HS-5 (cell line): ENCODE measurements at regions not wholly inside any gene's neighbourhood (a gene's known extent, or its start where the extent isn't known, plus 50 kb on each side); places are given as distances from the start of the nearest gene placed in this dataset.

ENCODE experiments used
- DNase-seq: peaks from one replicate; pipeline ENCODE4 v3.0.0-alpha.2; 2012; ENCODE audit warnings: low read depth

- no peak for DNase-seq
Measured at GRCh38 chr3:170730071-170730812, 139.8 kb downstream of the RPL22L1 start.

GRCh38 chr3:170728181-170728580 lies 141.8 kb downstream of the RPL22L1 start:
- DNase-seq, result no peak

- no peak for DNase-seq
Measured at GRCh38 chr3:170727754-170728153, 141.9 kb upstream of the SLC7A14 start.

- DNase-seq, result peak; percentile 87
Measured at GRCh38 chr3:170726976-170727661, 141.2 kb upstream of the SLC7A14 start.

GRCh38 chr3:170725285-170725731 lies 139.4 kb upstream of the SLC7A14 start:
- DNase-seq, result no peak

GRCh38 chr3:170724599-170725280 lies 138.9 kb upstream of the SLC7A14 start:
- peak; percentile 98 for DNase-seq

GRCh38 chr3:170723241-170723640 lies 137.4 kb upstream of the SLC7A14 start:
- DNase-seq, result no peak

- DNase-seq, result no peak
Measured at GRCh38 chr3:170721563-170721962, 135.7 kb upstream of the SLC7A14 start.

- no peak for DNase-seq
Measured at GRCh38 chr3:170719300-170719699, 133.4 kb upstream of the SLC7A14 start.

GRCh38 chr3:170718848-170719247 lies 133.0 kb upstream of the SLC7A14 start:
- no peak for DNase-seq

GRCh38 chr3:170717410-170718402 lies 131.8 kb upstream of the SLC7A14 start:
- DNase-seq, result no peak

- no peak for DNase-seq
Measured at GRCh38 chr3:170716172-170716805, 130.4 kb upstream of the SLC7A14 start.

- no peak for DNase-seq
Measured at GRCh38 chr3:170714562-170715535, 129.0 kb upstream of the SLC7A14 start.

- no peak for DNase-seq
Measured at GRCh38 chr3:170714122-170714521, 128.2 kb upstream of the SLC7A14 start.

- no peak for DNase-seq
Measured at GRCh38 chr3:170713653-170714052, 127.8 kb upstream of the SLC7A14 start.

GRCh38 chr3:170712798-170713197 lies 126.9 kb upstream of the SLC7A14 start:
- DNase-seq, result no peak

GRCh38 chr3:170712336-170712735 lies 126.5 kb upstream of the SLC7A14 start:
- DNase-seq, result no peak

- no peak for DNase-seq
Measured at GRCh38 chr3:170711786-170712185, 125.9 kb upstream of the SLC7A14 start.

GRCh38 chr3:170709046-170709445 lies 123.2 kb upstream of the SLC7A14 start:
- DNase-seq, result peak; percentile 99

- no peak for DNase-seq
Measured at GRCh38 chr3:170707899-170708298, 122.0 kb upstream of the SLC7A14 start.
